Kidney epithelial cell (primary cell): ENCODE measurements at regions not wholly inside any gene's neighbourhood (a gene's known extent, or its start where the extent isn't known, plus 50 kb on each side); places are given as distances from the start of the nearest gene placed in this dataset.

Experiments used
- DNase-seq: peaks from one replicate; pipeline ENCODE4 v3.0.0-alpha.2; 2010; ENCODE audit warnings: low read depth
- H3K27me3 ChIP-seq: 2 replicates; pipeline ENCODE4 v1.6.0; 2011; ENCODE audit warnings: low read length; ENCODE audit not compliant: control insufficient read depth, insufficient read depth
- H3K36me3 ChIP-seq: 2 replicates; pipeline ENCODE4 v1.5.1; 2011; ENCODE audit warnings: low read length; ENCODE audit not compliant: control insufficient read depth, insufficient read depth
- H3K4me3 ChIP-seq: 2 replicates; pipeline ENCODE4 v1.5.1; 2011; ENCODE audit warnings: low read depth, mild to moderate bottlenecking, control low read depth, low read length
- TF ChIP-seq, protein P1 (sequence below): IDR thresholded peaks from 2 replicates; pipeline ENCODE4 v1.5.1; 2011; ENCODE audit warnings: mild to moderate bottlenecking, moderate library complexity, low read length, control low read depth, inconsistent platforms; ENCODE audit not compliant: insufficient read depth, poor library complexity, severe bottlenecking

DNA sequence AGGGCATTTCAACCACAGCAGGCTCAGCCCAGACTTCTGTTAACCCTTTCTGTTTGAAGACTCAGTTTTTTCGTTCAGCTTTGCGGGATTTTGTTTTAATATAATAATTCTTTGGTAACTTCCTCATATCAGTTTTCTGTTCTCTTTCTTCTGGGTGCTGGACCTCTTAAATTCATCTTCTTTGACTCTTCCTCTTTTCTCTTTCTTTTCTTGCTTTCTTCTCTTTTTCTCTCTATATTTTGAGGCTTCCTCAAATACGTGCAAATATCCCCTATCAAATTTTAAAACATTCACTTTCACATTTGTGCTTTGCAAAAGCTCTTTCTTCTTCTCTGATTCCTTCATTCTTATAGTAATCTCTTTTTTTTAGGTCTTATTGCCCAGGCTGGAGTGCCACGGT lies 136.3 kb downstream of the HS3ST3B1 start:
- Histone ChIP-seq H3K4me3 (no peak overlapping the region), H3K36me3 (no peaks in the 10 kb centered on the region), H3K27me3 (no peaks in the 10 kb centered on the region)
- no peak for DNase-seq
- TF ChIP-seq, protein P1, sequence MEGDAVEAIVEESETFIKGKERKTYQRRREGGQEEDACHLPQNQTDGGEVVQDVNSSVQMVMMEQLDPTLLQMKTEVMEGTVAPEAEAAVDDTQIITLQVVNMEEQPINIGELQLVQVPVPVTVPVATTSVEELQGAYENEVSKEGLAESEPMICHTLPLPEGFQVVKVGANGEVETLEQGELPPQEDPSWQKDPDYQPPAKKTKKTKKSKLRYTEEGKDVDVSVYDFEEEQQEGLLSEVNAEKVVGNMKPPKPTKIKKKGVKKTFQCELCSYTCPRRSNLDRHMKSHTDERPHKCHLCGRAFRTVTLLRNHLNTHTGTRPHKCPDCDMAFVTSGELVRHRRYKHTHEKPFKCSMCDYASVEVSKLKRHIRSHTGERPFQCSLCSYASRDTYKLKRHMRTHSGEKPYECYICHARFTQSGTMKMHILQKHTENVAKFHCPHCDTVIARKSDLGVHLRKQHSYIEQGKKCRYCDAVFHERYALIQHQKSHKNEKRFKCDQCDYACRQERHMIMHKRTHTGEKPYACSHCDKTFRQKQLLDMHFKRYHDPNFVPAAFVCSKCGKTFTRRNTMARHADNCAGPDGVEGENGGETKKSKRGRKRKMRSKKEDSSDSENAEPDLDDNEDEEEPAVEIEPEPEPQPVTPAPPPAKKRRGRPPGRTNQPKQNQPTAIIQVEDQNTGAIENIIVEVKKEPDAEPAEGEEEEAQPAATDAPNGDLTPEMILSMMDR: no peak

DNA sequence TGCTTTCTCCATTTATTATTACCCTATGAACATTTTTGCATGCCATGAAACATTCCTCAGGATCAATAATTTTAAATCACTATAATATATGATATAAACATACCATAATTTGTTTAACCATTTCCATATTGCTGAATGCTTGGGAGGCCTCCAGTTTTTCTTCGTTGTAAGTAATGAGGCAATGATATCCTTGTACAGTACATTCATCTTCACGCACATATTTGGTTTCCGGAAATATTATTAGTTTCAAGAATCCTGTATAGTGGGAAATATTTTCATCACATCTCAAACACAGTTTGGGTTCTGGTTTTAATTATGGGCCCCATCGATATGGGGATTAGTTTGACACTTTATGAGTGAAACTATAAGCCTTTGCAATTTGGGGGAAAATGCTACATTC lies 135.4 kb downstream of the HS3ST3B1 start:
- H3K4me3 ChIP-seq: no peak overlapping the region
- TF ChIP-seq, protein P1: no peak
- no peaks in the 10 kb centered on the region for H3K27me3 ChIP-seq
- H3K36me3 ChIP-seq: no peaks in the 10 kb centered on the region
- DNase-seq: no peak

DNA sequence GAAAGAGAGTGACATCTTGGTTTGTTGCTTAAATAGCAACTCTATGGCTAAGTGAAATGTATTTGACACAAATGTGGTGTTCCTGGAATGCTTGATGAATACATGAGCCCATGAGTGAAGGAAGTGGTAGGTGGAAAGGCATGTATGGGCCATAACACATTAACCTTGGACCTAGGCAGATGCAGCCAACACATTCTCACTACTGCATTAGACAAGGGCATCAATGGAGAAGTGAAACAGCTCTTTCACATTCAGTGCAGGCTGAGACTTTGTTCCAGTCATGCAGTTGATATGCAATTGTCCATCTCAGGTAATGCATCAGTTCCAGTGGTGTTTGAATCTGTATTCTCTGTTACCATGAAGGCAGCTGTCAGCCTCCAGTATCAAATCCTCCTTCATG lies 133.6 kb downstream of the HS3ST3B1 start:
- TF ChIP-seq, protein P1: no peak
- no peak for DNase-seq
- H3K36me3 ChIP-seq: no peaks in the 10 kb centered on the region
- H3K27me3 ChIP-seq: no peaks in the 10 kb centered on the region
- H3K4me3 ChIP-seq: no peak overlapping the region

- no peak for DNase-seq
- Histone ChIP-seq H3K4me3 (no peak overlapping the region), H3K27me3 (no peaks in the 10 kb centered on the region), H3K36me3 (no peaks in the 10 kb centered on the region)
- TF ChIP-seq, protein P1: no peak
Observed at GRCh38 chr17:14432079-14432478, 131.2 kb downstream of the HS3ST3B1 start.

- no peak for DNase-seq
- no peak overlapping the region for H3K4me3 ChIP-seq
- TF ChIP-seq, protein P1: no peak
- no peaks in the 10 kb centered on the region for H3K27me3 ChIP-seq
- H3K36me3 ChIP-seq: no peaks in the 10 kb centered on the region
Observed at GRCh38 chr17:14429084-14429483, 128.2 kb downstream of the HS3ST3B1 start.

- Histone ChIP-seq H3K36me3 (no peaks in the 10 kb centered on the region), H3K4me3 (no peak overlapping the region), H3K27me3 (no peaks in the 10 kb centered on the region)
- DNase-seq: no peak
- TF ChIP-seq, protein P1: no peak
Observed at GRCh38 chr17:14428648-14429029, 127.8 kb downstream of the HS3ST3B1 start.
